HG03442 (cell line): ENCODE measurements at regions not wholly inside any gene's neighbourhood (a gene's known extent, or its start where the extent isn't known, plus 50 kb on each side); places are given as distances from the start of the nearest gene placed in this dataset.

Source experiments
- ATAC-seq: cut with Tn5 transposase; IDR thresholded peaks from one replicate; pipeline ENCODE4 v1.9.1; 2021; ENCODE audit warnings: mild to moderate bottlenecking, moderate library complexity; ENCODE audit not compliant: unreplicated experiment

DNA sequence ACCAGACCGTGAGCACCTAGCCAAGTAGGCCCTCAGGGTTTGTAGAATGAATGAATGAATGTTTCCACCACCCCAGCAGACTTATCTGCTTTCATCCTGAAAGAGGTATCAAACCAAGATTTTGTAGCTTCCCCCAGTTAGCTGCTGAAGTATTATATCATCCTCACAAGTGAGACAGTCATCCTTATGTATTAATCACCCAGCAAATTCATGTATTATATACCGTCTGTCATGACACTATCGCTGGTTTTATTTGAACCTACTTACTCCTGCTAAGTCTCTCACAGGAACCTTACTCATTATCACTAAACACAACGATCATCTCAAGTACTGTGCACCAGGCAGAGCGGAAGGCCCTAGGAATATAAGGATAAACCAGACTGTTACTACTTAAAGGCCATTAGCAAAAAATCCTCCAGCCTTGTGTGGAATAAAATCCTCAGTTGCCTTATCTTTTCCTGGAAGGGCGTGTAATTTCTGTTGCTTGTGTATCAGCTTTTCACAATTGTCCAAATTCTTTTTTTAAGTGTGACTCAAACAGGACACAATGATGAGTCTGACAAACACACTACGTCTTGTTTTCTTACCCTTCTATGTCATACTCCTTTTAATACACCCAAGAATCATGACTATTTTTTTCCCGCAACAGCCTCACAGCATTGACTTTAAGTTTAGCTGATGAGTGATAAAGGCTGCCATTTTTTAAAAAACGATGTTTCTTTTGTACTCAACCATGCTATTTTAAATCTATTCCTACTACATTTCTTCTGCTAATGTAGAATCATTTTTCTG lies 176.1 kb upstream of the KLF14 start:
- no peak for ATAC-seq

DNA sequence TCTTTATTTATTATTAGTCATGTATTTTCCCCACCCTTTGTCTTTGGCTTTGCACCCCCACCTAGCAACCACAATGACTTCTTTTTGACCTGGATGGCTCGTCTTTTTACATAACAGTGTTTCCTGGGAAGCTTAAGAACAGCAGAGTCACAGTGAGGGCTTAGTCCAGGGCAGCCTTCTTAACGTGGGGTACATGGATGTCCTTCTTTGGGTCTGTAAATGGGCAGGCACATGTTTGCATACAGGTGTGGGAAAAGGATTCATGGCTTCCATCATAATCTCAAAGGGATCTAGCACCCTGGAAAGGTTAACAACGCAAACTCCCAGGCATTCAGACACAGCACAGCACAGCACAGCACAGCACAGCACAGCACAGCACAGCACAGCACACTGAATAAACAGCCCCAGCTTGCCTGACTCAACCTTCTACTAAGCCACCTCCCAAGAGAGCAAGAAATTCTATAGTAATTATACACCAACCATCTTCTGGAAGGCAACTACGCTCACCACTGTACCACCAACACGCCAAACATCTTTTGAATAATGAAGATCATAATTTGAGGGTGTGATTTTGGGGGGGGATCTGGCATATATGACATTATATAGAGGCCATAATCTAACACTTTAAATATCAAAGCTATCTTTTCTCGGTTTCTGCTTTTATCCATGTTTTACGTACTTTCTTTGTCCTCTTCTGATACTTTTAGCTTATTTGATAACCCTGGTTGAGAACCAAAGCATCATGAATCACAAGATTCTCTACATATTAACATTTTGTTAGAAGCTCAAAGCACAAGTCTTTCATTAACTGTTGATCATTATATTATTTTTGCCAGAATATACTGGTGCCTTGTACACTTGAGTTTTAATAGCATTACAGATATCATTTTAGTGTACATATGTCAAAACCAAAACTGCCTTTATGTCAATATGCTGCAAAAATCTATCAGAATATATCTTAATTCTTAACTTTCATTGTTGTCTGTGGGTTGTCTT lies 177.2 kb upstream of the KLF14 start:
- ATAC-seq, result no peak

- ATAC-seq, result no peak
Measured at GRCh38 chr7:130912082-130912861, 178.3 kb upstream of the KLF14 start.

DNA sequence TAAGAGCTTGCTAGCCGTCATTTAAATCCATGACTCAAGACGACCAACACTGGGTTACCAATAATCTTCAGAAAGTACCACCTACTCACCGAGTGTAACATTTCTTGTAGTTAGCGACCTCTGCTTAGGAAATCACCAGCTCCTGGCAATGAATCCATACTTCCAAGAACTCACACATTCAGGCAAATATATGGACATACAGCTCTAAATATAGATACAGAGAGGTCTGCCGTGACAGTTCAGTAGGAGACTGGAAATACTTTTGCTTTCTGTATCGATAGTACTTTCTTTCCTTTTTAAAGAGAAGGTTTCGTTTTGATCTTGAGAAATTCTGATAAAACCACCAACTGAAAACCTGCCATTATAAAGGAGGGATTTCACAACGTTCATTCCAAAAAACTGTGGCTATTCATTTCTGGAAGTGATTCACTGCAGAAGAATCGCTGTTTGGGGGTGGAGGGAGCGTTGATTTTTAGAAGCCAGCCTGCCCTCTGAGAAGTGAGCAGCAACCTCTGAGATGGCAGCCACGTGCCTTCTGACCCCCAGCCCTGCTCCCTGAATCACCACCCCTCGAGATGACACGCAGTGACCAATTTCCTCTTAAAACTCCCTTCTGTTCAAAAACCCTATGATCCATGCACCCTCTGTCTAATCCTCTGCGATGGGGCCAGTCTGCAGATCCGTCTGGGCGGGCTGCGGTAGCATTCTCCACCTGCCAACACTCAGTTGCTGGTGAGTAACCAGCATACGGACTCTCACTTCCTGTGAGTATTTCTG lies 179.0 kb upstream of the KLF14 start:
- ATAC-seq, result peak; percentile 87

DNA sequence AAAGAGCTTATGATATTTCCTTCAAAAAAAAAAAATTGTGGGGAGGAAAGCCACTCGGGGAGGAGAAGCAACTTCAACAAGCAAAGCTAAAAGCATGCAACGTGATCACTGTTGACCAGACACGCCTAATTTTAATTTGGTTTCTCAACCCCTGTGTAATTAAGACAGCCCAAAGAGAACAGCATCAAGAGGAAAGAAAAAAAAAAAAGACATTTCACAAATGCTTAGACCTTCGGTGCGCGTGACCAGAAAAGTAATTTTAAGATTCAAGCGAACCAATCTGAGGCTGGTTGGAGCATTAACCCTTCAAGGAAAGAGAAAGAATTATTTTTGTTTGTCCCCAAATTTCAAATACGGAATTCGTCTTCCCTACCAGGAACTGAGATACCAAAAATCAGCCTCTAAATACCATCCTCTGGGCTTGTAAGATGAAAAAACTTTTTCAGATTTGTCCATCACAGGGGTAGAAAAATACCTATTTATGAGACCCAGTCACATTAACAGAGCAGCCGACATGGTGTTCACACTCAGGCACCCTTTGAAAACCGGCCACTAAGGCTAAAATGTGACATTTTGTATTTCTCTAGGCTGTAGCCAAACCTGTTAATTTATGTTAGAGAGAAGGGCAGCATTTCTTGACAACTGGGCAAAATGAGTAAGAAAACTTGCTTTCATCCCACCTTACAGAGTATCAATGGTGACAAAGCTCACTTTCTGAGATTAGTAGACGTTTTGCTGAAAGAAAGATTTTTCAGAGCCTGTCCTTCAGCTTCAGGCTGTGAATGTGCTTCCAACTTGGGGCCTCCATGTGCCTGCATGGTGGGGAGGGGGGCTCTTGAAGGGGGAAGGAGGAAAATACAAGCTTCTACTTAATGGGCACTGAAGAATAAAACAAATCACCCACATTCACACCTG lies 179.9 kb upstream of the KLF14 start:
- no peak for ATAC-seq

DNA sequence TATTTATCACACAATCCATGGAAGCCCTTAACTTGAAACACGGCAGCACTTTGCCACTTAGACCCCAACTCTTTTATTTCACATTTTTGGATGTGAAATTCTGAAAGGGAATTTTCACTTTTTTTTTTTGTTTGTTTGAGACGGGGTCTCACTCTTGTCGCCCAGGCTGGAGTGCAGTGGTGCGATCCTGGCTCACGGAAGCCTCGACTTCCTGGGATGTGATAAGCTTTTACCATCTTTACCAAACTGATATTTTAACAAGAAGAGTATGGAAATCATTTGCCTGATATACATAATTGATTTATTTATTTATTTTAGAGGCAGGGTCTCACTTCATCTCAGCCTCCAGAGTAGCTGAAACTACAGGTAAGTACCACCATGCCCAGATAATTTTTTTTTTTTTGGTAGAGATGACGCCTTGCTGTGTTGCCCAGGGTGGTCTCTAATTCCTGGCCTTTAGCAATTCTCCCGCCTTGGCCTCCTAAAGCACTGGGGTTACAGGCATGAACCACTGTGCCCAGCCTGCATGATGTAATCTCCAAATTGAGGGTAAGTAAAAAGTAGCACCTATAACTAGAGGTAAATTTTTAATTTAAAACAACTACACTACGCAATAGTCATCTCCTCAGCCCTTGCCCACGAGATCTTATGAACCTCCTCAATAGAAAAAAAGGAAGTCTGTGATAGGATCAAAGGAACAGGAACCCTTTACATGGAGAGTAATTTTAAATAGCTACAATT lies 180.7 kb upstream of the KLF14 start:
- no peak for ATAC-seq

- ATAC-seq, result no peak
Measured at GRCh38 chr7:130917669-130918128, 183.7 kb upstream of the KLF14 start.

DNA sequence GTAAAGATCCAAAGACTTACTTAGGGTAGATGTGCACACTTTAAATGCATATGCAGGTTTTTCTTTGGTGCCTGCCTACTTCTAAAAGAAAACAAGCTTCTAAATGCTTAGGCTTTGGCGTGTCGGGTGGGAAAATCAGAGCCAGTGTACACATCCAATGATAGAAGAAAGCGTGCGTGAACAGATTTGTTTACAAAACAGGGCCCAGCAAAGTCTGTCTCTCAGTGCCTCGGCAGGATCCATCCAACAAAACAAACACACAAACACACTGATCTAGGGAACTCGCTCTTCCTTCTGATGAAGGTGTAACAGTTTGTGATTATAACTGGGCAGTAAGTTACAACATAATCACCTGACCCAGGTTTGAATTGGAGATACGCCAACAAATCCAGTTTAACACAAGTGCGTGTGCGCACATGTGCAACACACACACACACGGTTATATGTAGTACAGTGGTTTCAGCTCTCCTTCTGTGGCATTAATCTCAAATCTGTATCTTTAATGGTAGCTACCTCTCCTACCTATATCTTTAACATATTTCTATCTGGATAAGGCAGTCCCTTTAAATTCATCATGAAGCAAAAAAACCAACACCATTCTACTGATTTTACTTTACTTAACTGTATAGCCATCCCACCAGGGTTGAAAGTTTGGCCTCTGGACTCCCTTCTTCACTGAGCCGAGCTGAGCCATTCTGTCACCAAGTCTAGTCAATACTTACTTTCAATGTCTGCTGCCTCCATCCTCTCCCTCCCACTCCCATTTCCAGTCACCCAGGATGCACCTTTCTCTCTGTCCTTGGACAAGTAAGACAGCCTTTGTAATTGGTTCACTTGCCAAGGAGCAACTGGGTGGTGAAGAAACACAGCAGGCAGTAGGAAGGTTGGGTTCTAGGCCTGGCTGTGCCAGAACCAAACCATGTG lies 184.4 kb upstream of the KLF14 start:
- ATAC-seq, result no peak

DNA sequence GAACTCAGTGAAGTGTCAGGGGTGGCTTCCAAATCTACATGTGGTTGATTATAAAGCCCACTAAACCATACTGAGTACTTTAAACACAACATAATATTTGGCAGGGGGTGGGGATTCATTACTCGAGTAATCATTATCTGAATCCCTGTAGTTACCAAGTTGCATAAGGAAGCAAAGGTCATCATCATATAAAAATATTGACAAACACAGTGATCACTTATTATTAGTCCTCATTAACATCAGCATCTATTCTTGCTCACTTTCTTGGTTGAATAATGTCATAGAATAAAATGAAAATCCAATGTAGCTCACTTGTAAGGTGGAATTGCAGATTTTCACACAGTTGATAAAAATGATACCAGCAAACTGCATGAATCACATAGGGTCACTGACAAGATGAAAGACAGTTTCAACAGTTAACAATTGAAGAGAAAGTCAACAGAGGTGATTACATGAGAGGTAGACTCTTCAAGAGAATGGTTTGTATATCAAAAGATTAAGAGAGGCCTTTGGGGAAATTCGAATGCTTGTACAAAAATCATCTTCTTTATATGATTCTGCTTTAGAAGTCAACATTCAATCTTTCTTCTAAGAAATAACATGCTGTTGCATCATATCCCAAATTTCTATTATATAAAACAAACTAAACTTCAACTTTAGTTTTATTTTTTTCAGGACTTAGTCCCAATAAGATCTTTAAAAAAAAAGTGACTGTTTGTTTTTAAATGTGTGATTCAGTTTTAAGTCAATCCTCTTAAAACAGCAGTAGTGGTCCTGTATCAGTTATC lies 185.5 kb upstream of the KLF14 start:
- ATAC-seq, result no peak

DNA sequence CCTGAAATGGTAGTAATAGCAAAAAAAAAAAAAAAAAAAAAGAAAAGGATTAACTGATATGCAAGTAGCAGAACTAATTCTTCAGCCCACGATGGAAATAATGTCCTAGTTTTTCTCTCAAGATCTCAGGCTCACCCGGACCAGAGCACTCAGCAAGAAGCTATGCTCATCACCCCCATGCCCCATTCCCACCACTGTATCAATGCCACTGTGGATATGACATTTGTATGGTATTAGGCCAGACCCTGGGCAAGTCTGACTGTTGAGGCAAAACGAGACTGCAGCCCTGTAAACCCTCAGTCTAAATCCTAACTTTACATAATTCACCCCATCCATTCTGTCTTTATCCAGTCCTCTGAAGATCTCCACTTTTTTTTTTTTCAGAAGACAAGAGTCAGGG lies 186.1 kb upstream of the KLF14 start:
- ATAC-seq, result no peak

- no peak for ATAC-seq
Measured at GRCh38 chr7:130921391-130922180, 187.6 kb upstream of the KLF14 start.

- ATAC-seq, result no peak
Measured at GRCh38 chr7:130922206-130923112, 188.5 kb upstream of the KLF14 start.

GRCh38 chr7:130923365-130923764 lies 189.4 kb upstream of the KLF14 start:
- no peak for ATAC-seq

DNA sequence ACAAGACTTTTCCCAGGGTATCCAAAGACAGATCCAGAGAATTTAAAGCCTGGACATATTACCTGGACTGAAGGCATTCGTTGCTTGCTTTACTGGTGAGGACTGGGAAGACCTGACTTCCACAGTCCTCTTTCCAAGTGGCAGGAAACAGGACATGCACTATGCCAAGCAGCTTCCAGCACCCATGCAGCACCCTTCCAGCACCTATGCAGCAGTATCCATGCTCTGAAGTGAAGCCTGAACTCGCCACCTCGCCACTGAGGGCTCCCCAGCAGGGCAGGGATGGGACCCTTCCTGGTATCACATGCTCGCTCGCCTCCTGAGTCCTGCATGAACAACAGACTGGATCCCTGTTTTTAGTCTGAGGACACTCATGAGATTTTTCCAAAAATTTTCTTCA lies 189.9 kb upstream of the KLF14 start:
- no peak for ATAC-seq
